GM18867 (cell line): ENCODE measurements at regions not wholly inside any gene's neighbourhood (a gene's known extent, or its start where the extent isn't known, plus 50 kb on each side); places are given as distances from the start of the nearest gene placed in this dataset.
"Not testable (repeated sequence)": the region's sequence is repeated elsewhere in the genome, so short reads cannot be mapped to it uniquely, and the experiment has no call there.

Experiments used
- ATAC-seq: cut with Tn5 transposase; IDR thresholded peaks from one replicate; pipeline ENCODE4 v1.9.1; 2021; ENCODE audit warnings: mild to moderate bottlenecking, moderate library complexity; ENCODE audit not compliant: unreplicated experiment

GRCh38 chr2:56768973-56769372 lies 585.2 kb downstream of the CCDC85A start:
- ATAC-seq, result no peak

GRCh38 chr2:56770490-56770889 lies 586.7 kb downstream of the CCDC85A start:
- ATAC-seq, result no peak

GRCh38 chr2:56784046-56784445 lies 600.3 kb downstream of the CCDC85A start:
- no peak for ATAC-seq

GRCh38 chr2:56801214-56801613 lies 617.4 kb downstream of the CCDC85A start:
- no peak for ATAC-seq

GRCh38 chr2:56801770-56802169 lies 618.0 kb downstream of the CCDC85A start:
- no peak for ATAC-seq

- no peak for ATAC-seq
Observed at GRCh38 chr2:56803596-56803995, 619.8 kb downstream of the CCDC85A start.

GRCh38 chr2:56806924-56807323 lies 623.1 kb downstream of the CCDC85A start:
- no peak for ATAC-seq

- no peak for ATAC-seq
Observed at GRCh38 chr2:56807861-56808260, 624.1 kb downstream of the CCDC85A start.

GRCh38 chr2:56811401-56811800 lies 627.6 kb downstream of the CCDC85A start:
- no peak for ATAC-seq

GRCh38 chr2:56812432-56812831 lies 628.6 kb downstream of the CCDC85A start:
- no peak for ATAC-seq

- no peak for ATAC-seq
Observed at GRCh38 chr2:56813490-56813889, 629.7 kb downstream of the CCDC85A start.

GRCh38 chr2:56816666-56817065 lies 632.9 kb downstream of the CCDC85A start:
- ATAC-seq, result no peak

- ATAC-seq, result no peak
Observed at GRCh38 chr2:56831780-56832179, 648.0 kb downstream of the CCDC85A start.

- ATAC-seq, result no peak
Observed at GRCh38 chr2:56834686-56835085, 650.9 kb downstream of the CCDC85A start.

GRCh38 chr2:56840009-56840408 lies 656.2 kb downstream of the CCDC85A start:
- ATAC-seq, result not testable (repeated sequence)

- ATAC-seq, result no peak
Observed at GRCh38 chr2:56860991-56861390, 677.2 kb downstream of the CCDC85A start.

- no peak for ATAC-seq
Observed at GRCh38 chr2:56871644-56872043, 687.9 kb downstream of the CCDC85A start.

GRCh38 chr2:56874717-56875116 lies 690.9 kb downstream of the CCDC85A start:
- no peak for ATAC-seq

GRCh38 chr2:56889738-56890137 lies 705.9 kb downstream of the CCDC85A start:
- ATAC-seq, result no peak

- no peak for ATAC-seq
Observed at GRCh38 chr2:56892382-56892781, 708.6 kb downstream of the CCDC85A start.

GRCh38 chr2:56898986-56899385 lies 715.2 kb downstream of the CCDC85A start:
- no peak for ATAC-seq

GRCh38 chr2:56912490-56912889 lies 728.7 kb downstream of the CCDC85A start:
- no peak for ATAC-seq

- ATAC-seq, result no peak
Observed at GRCh38 chr2:56918790-56919189, 735.0 kb downstream of the CCDC85A start.

- no peak for ATAC-seq
Observed at GRCh38 chr2:56933976-56934375, 750.2 kb downstream of the CCDC85A start.
